ENCODE measurements at regions not wholly inside any gene's neighbourhood (a gene's known extent, or its start where the extent isn't known, plus 50 kb on each side); places are given as distances from the start of the nearest gene placed in this dataset.

GRCh38 chr5:7207979-7208378 is 188.0 kb upstream of the ADCY2 start:
- Histone ChIP-seq H3K36me3 (ENCODE audit: control insufficient read depth, insufficient read depth, low read length) (no peaks in the 10 kb centered on the region), H3K4me1 (ENCODE audit: control insufficient read depth, insufficient read depth, low read length) (no peaks in the 10 kb centered on the region), H4K20me1 (ENCODE audit: insufficient read depth, low read length) (no peaks in the 10 kb centered on the region), H2AK9ac (replicated peaks; ENCODE audit: low read depth, low read length, poor library complexity) (no peak overlapping the region), H2AK5ac (ENCODE audit: low read depth, low read length) (no peak overlapping the region), H3K56ac (ENCODE audit: extremely low read depth, insufficient read depth, low read length) (no peak overlapping the region), H2AFZ (replicated peaks; ENCODE audit: low read length, poor library complexity) (no peak overlapping the region), H4K8ac (ENCODE audit: low read depth in 2 of 2, low read length in 2 of 2) (no peak overlapping the region), H3K27ac (ENCODE audit: insufficient read depth, low read length) (no peak overlapping the region), H3K18ac (ENCODE audit: low read depth, low read length) (no peak overlapping the region), H2BK15ac (ENCODE audit: low read depth, low read length) (no peak overlapping the region), H3K9me1 (ENCODE audit: insufficient read depth, low read length) (no peaks in the 10 kb centered on the region), H3K4me2 (ENCODE audit: low read depth, low read length) (no peak overlapping the region), H3K4ac (ENCODE audit: low read depth, low read length) (no peak overlapping the region), H2BK20ac (ENCODE audit: low read depth, low read length) (no peak overlapping the region), H3K9me3 (ENCODE audit: control insufficient read depth, insufficient read depth, low read length) (peaks cover 31% of the 10 kb centered on the region), H3K14ac (replicated peaks; ENCODE audit: low read depth, low read length) (no peak overlapping the region), H3K23ac (ENCODE audit: low read depth, low read length) (no peak overlapping the region), H3K79me1 (ENCODE audit: low read depth in 1 of 2, low read length in 2 of 2) (no peaks in the 10 kb centered on the region), H3K9ac (ENCODE audit: low read depth, low read length) (no peak overlapping the region), H3K27me3 (ENCODE audit: control insufficient read depth, insufficient read depth, low read length) (no peaks in the 10 kb centered on the region), H2BK5ac (ENCODE audit: low read depth, low read length, poor library complexity, severe bottlenecking) (no peak overlapping the region), H4K91ac (ENCODE audit: insufficient read depth, low read depth, low read length) (no peak overlapping the region), H3K4me3 (ENCODE audit: insufficient read depth, low read depth, low read length) (no peak overlapping the region), H2BK120ac (ENCODE audit: low read depth, low read length) (no peak overlapping the region), H4K5ac (ENCODE audit: low read depth, low read length) (no peak overlapping the region)
- in situ Hi-C loops (cut with MboI; ENCODE audit: low sequenced_read_pairs) (no loop called here), dilution Hi-C loops (cut with HindIII; ENCODE audit: low sequenced_read_pairs, unreplicated experiment) (no loop called here), intact Hi-C loops (cut with micrococcal nuclease) (no loop called here)
- POLR2A ChIA-PET (ENCODE audit: unreplicated experiment), result no interaction called here
- DNase-seq, result no peak
- 40% methylated on average over 1 of the region's 2 CpGs; no CpG with 5 or more reads in 1 of the 2 experiments for WGBS, 2 experiments (ENCODE audit: extremely low coverage in 2 of 2, insufficient read length in 1 of 2)
- BruUV-seq (replicated peaks), result no TSS peak
- CTCF ChIA-PET, result no interaction called here
- TF ChIP-seq ELK1 (IDR thresholded peaks at IDR 0.05; ENCODE audit: borderline replicate concordance, low read depth, low read length) (no peak), CEBPB (IDR thresholded peaks at IDR 0.05; ENCODE audit: low read depth, low read length) (no peak), RAD21 (IDR thresholded peaks at IDR 0.05; ENCODE audit: low read length) (no peak), BHLHE40 (IDR thresholded peaks at IDR 0.05; ENCODE audit: low read depth, low read length) (no peak), MAZ (IDR thresholded peaks at IDR 0.05; ENCODE audit: borderline replicate concordance, low read depth, low read length) (no peak), RFX5 (IDR thresholded peaks at IDR 0.05; ENCODE audit: low read depth, low read length) (no peak), RCOR1 (IDR thresholded peaks at IDR 0.05; ENCODE audit: insufficient replicate concordance, low read length) (no peak), FOS (IDR thresholded peaks at IDR 0.05; ENCODE audit: low read depth, low read length) (no peak), CHD1 (IDR thresholded peaks at IDR 0.05; ENCODE audit: low read depth, low read length) (no peak), MXI1 (IDR thresholded peaks at IDR 0.05; ENCODE audit: borderline replicate concordance, low read depth, low read length) (no peak), SMC3 (IDR thresholded peaks at IDR 0.05; ENCODE audit: low read depth, low read length) (no peak), MAFK (IDR thresholded peaks at IDR 0.05; ENCODE audit: low read depth, low read length) (no peak), NFE2L2 (IDR thresholded peaks at IDR 0.05; ENCODE audit: low read depth, low read length) (no peak), POLR2A (IDR thresholded peaks at IDR 0.05; ENCODE audit: low read depth, low read length) (no peak), USF2 (IDR thresholded peaks at IDR 0.05; ENCODE audit: low read depth, low read length) (no peak), CTCF (conservative IDR thresholded peaks at IDR 0.05; ENCODE audit: low read depth, low read length) (no peak)
- no peak for ATAC-seq (ENCODE audit: low read depth)

Data from IMR-90 (cell line).